MCF 10A (cell line): ENCODE measurements at regions not wholly inside any gene's neighbourhood (a gene's known extent, or its start where the extent isn't known, plus 50 kb on each side); places are given as distances from the start of the nearest gene placed in this dataset.

ENCODE experiments used
- BruUV-seq: library from RNA; stranded (reverse); fragments of 400-500 nt; replicated peaks from 2 replicates; lab custom pipeline; 2021; lab: Mats Ljungman, UMichigan
- CTCF ChIA-PET: fragments of 300-600 bp; sonication (Branson Sonifier 250); formaldehyde crosslinking; extraction: SDS; loops from one replicate; lab custom pipeline; 2021; ENCODE audit warnings: antibody characterized with exemption, inconsistent platforms; lab: Yijun Ruan, JAX
- POLR2A ChIA-PET: fragments of 300-600, 350-650 bp; sonication (Branson Sonifier 250); formaldehyde crosslinking; extraction: SDS; loops from one replicate; lab custom pipeline; 2020; ENCODE audit warnings: antibody characterized with exemption, inconsistent platforms; lab: Yijun Ruan, JAX
- DNase-seq: peaks from one replicate; pipeline ENCODE4 v3.0.0-alpha.2; 2018; ENCODE audit not compliant: unreplicated experiment
- H3K27ac Mint-ChIP-seq: one replicate; pipeline ENCODE4 v1.8.0; 2022; ENCODE audit warnings: mild to moderate bottlenecking, low read depth, mixed read lengths; ENCODE audit not compliant: unreplicated experiment
- H3K27me3 Mint-ChIP-seq: one replicate; pipeline ENCODE4 v1.8.0; 2022; ENCODE audit warnings: mixed read lengths; ENCODE audit not compliant: insufficient read depth, unreplicated experiment
- H3K36me3 Mint-ChIP-seq: one replicate; pipeline ENCODE4 v1.8.0; 2022; ENCODE audit warnings: mild to moderate bottlenecking, moderate library complexity, mixed read lengths; ENCODE audit not compliant: insufficient read depth, unreplicated experiment
- H3K4me1 Mint-ChIP-seq: one replicate; pipeline ENCODE4 v1.8.0; 2022; ENCODE audit warnings: mixed read lengths; ENCODE audit not compliant: insufficient read depth, unreplicated experiment
- H3K4me3 Mint-ChIP-seq: one replicate; pipeline ENCODE4 v1.8.0; 2022; ENCODE audit warnings: mild to moderate bottlenecking, moderate library complexity, mixed read lengths; ENCODE audit not compliant: unreplicated experiment
- H3K9me3 Mint-ChIP-seq: one replicate; pipeline ENCODE4 v1.8.0; 2022; ENCODE audit warnings: mixed read lengths; ENCODE audit not compliant: unreplicated experiment
- intact Hi-C: fragments of 100-400 bp; cut with micrococcal nuclease; formaldehyde crosslinking; loops from 2 replicates; pipeline ENCODE4 v1.14.1; 2022
- TF ChIP-seq, protein P1 (sequence below): fragments of 200-600 bp; IDR thresholded peaks from one replicate; pipeline ENCODE4 v1.8.0; 2022; ENCODE audit warnings: antibody characterized with exemption, mild to moderate bottlenecking; ENCODE audit not compliant: unreplicated experiment

DNA sequence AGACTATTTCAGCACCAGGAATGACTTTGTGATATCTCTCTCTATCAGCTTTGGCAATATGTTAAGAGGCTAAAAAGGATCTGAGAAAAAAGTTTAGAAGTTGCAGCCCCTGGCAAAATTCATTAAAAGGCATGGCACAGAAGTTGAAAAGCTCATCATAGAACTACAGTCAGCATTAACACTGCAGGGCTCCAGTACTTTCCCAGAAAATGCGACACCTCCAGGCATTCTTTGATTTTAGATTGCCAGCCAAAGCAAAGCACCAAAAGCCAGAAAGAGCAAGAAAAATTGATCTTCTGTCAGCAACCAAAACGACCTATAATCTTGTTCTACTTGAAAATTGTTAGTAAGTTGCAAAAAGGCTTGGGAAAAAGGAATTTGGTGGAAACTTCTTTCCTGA lies 713.5 kb downstream of the FSCB start:
- ChIA-PET CTCF (interaction anchor here (0.6 to 1.5 kb wide), 4 partner anchors 12 to 376 kb away, joined by 3 to 6 read pairs (median 4); no protein-coding TSS in a partner anchor), POLR2A (interaction anchor here (1.3 kb wide), 1 partner anchor 14 kb away, joined by 3 read pairs; no protein-coding TSS in a partner anchor)
- no peak for DNase-seq
- no TSS peak for BruUV-seq
- intact Hi-C loops, result no loop called here
- no peaks in the 10 kb centered on the region for H3K4me1 Mint-ChIP-seq
- H3K9me3 Mint-ChIP-seq, result no peaks in the 10 kb centered on the region
- no peaks in the 10 kb centered on the region for H3K27me3 Mint-ChIP-seq
- H3K36me3 Mint-ChIP-seq, result no peaks in the 10 kb centered on the region
- TF ChIP-seq, protein P1, sequence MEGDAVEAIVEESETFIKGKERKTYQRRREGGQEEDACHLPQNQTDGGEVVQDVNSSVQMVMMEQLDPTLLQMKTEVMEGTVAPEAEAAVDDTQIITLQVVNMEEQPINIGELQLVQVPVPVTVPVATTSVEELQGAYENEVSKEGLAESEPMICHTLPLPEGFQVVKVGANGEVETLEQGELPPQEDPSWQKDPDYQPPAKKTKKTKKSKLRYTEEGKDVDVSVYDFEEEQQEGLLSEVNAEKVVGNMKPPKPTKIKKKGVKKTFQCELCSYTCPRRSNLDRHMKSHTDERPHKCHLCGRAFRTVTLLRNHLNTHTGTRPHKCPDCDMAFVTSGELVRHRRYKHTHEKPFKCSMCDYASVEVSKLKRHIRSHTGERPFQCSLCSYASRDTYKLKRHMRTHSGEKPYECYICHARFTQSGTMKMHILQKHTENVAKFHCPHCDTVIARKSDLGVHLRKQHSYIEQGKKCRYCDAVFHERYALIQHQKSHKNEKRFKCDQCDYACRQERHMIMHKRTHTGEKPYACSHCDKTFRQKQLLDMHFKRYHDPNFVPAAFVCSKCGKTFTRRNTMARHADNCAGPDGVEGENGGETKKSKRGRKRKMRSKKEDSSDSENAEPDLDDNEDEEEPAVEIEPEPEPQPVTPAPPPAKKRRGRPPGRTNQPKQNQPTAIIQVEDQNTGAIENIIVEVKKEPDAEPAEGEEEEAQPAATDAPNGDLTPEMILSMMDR, result no peak
- no peak overlapping the region for H3K4me3 Mint-ChIP-seq
- no peak overlapping the region for H3K27ac Mint-ChIP-seq

- Mint-ChIP-seq H3K36me3 (no peaks in the 10 kb centered on the region), H3K27ac (no peak overlapping the region), H3K4me3 (no peak overlapping the region), H3K9me3 (no peaks in the 10 kb centered on the region), H3K4me1 (no peaks in the 10 kb centered on the region), H3K27me3 (no peaks in the 10 kb centered on the region)
- intact Hi-C loops, result no loop called here
- ChIA-PET POLR2A (interaction anchor here (0.6 to 1.3 kb wide), 2 partner anchors 13 to 61 kb away, joined by 3 read pairs; no protein-coding TSS in a partner anchor), CTCF (interaction anchor here (0.8 to 1.5 kb wide), 2 partner anchors 11 to 289 kb away, joined by 3 to 6 read pairs; no protein-coding TSS in a partner anchor)
- TF ChIP-seq, protein P1, result no peak
- BruUV-seq, result no TSS peak
- DNase-seq, result no peak
Observed at GRCh38 chr14:43792980-43793379, 714.1 kb downstream of the FSCB start.

GRCh38 chr14:43790681-43791080 lies 716.4 kb downstream of the FSCB start:
- Mint-ChIP-seq H3K4me3 (no peak overlapping the region), H3K27me3 (no peaks in the 10 kb centered on the region), H3K36me3 (no peaks in the 10 kb centered on the region), H3K4me1 (no peaks in the 10 kb centered on the region), H3K27ac (no peak overlapping the region), H3K9me3 (no peaks in the 10 kb centered on the region)
- intact Hi-C loops, result no loop called here
- DNase-seq, result no peak
- BruUV-seq, result no TSS peak
- ChIA-PET CTCF (no interaction called here), POLR2A (no interaction called here)
- TF ChIP-seq, protein P1, result no peak

GRCh38 chr14:43789458-43789857 lies 717.6 kb downstream of the FSCB start:
- DNase-seq, result no peak
- Mint-ChIP-seq H3K27ac (no peak overlapping the region), H3K4me3 (no peak overlapping the region), H3K36me3 (no peaks in the 10 kb centered on the region), H3K4me1 (no peaks in the 10 kb centered on the region), H3K27me3 (no peaks in the 10 kb centered on the region), H3K9me3 (no peaks in the 10 kb centered on the region)
- BruUV-seq, result no TSS peak
- TF ChIP-seq, protein P1, result no peak
- intact Hi-C loops, result no loop called here
- ChIA-PET CTCF (no interaction called here), POLR2A (interaction anchor here (0.6 kb wide), 1 partner anchor 275 kb away, joined by 3 read pairs; no protein-coding TSS in a partner anchor)
